ENCODE measurements at regions not wholly inside any gene's neighbourhood (a gene's known extent, or its start where the extent isn't known, plus 50 kb on each side); places are given as distances from the start of the nearest gene placed in this dataset.

DNA sequence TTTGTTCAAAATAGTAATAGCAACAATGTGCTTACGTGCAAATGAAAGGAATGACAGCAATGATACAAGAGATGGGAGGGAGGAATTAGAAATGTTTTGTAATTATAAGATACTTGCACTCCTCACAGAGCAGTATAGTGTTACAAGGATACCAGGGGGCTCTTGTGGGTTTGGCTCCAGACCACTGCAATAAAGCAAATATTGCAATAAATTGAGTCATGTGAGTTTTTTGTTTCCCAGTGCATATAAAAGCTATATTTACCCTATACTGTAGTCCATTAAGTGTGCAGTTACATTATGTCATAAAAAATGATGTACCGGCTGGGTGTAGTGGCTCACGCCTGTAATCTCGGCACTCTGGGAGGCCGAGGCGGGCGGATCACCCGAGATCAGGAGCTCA, 864.3 kb downstream of the NSUN3 start:
- TF ChIP-seq GATA3 (IDR thresholded peaks at IDR 0.05; ENCODE audit: low read depth, low read length): no peak
- no peak for TF ChIP-seq GATA2 (IDR thresholded peaks at IDR 0.05; ENCODE audit: low read depth, low read length)
